Vagina (tissue), 2 donors: ENCODE measurements at regions not wholly inside any gene's neighbourhood (a gene's known extent, or its start where the extent isn't known, plus 50 kb on each side); places are given as distances from the start of the nearest gene placed in this dataset.

Experiments used
- CTCF ChIP-seq, 3 experiments: fragments of 450-650 bp in 2 of 3; fragments of 200-600 bp in 1 of 3; sonication (generic) in 1 of 3; IDR thresholded peaks; one replicate each; pipeline ENCODE4 v1.5.1; 2017 to 2019; ENCODE audit warnings: antibody characterized with exemption in 3 of 3, mild to moderate bottlenecking in 2 of 3, moderate library complexity in 2 of 3
- POLR2A ChIP-seq, 2 donors: fragments of 450-650 bp; IDR thresholded peaks; one replicate each; pipeline ENCODE4 v1.6.1; 2017; ENCODE audit warnings: antibody characterized with exemption in 2 of 2, mild to moderate bottlenecking in 2 of 2, moderate library complexity in 2 of 2
- POLR2AphosphoS5 ChIP-seq, 2 donors: sonication (generic); formaldehyde crosslinking; IDR thresholded peaks; one replicate each; pipeline ENCODE4 v1.9.0; 2017; ENCODE audit warnings: antibody characterized with exemption in 2 of 2, mild to moderate bottlenecking in 2 of 2, low read depth in 1 of 2; ENCODE audit not compliant: insufficient read depth in 1 of 2

- TF ChIP-seq CTCF (IDR thresholded peaks at IDR 0.05) (no peak), POLR2A (IDR thresholded peaks at IDR 0.05) (no peak), POLR2AphosphoS5 (IDR thresholded peaks at IDR 0.05; ENCODE audit: insufficient read depth in 1 of 2, low read depth in 1 of 2) (no peak)
Measured at GRCh38 chr3:177378168-177378567, 180.9 kb upstream of the TBL1XR1 start.
